ENCODE measurements at regions not wholly inside any gene's neighbourhood (a gene's known extent, or its start where the extent isn't known, plus 50 kb on each side); places are given as distances from the start of the nearest gene placed in this dataset.

DNA sequence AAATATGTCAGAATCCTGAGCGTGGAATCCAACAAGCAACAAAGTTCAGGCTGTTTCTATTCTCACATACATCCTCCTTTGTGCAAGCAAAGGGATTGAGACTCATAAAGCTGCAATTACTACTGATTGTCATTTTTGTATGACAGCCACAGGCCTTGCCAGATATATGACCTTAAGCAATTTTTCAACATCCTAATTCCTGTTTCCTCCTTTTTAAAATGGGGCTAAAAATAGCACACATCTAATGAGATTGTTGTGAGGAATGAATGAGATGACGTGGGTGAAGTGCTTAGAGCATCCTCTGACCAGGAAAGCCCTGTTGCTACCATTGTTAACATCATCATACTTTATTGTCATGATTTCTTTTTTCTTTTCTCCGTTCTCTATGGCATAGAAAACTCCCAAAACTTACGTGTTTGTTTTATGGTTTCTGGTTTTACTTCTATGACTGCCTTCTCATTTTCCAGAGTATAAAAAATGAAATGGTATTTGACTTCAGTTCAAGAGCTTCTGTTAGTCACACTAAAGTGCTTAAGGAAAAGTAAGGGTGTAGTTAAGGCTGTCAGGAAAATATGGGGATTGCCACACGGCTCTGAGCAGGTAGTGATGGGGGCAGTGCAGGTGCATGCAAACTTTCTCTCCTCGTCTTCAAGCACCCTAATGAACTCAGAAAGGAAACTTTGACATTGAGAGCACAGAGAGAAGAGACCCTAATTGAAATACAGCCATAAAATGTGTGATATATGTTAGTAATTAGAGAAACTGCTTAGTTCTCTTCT lies 590.6 kb upstream of the NETO1 start:
- Histone ChIP-seq H2AFZ (no peak overlapping the region), H3F3A (replicated peaks; ENCODE audit: low read depth) (no peaks in the 10 kb centered on the region), H3K79me2 (replicated peaks; ENCODE audit: insufficient read depth) (no peaks in the 10 kb centered on the region), H3K9me2 (ENCODE audit: insufficient read depth) (no peaks in the 10 kb centered on the region), H3K4me1 (ENCODE audit: insufficient read depth) (no peaks in the 10 kb centered on the region), H4K20me1 (replicated peaks; ENCODE audit: insufficient read depth) (no peaks in the 10 kb centered on the region), H3K4me3 (no peak overlapping the region), H3K36me3 (ENCODE audit: insufficient read depth) (no peaks in the 10 kb centered on the region), H3K4me2 (no peak overlapping the region), H3K27me3 (ENCODE audit: insufficient read depth) (no peaks in the 10 kb centered on the region), H3K27ac (ENCODE audit: low read depth) (no peak overlapping the region)
- Mint-ChIP-seq H3K4me1 (no peaks in the 10 kb centered on the region), H3K4me3 (no peak overlapping the region), H3K36me3 (ENCODE audit: low read depth) (no peaks in the 10 kb centered on the region), H3K9me3 (no peaks in the 10 kb centered on the region), H3K27me3 (ENCODE audit: insufficient read depth, low read depth, poor library complexity) (no peaks in the 10 kb centered on the region), H3K27ac (no peak overlapping the region)
- ATAC-seq (no peak), DNase-seq (ENCODE audit: low spot score) (no peak)
- TF ChIP-seq EZH2phosphoT487 (IDR thresholded peaks at IDR 0.05; ENCODE audit: unreplicated experiment), result no peak
- TF ChIP-seq REST (IDR thresholded peaks at IDR 0.05; ENCODE audit: unreplicated experiment), result no peak
- TF ChIP-seq NANOG (IDR thresholded peaks at IDR 0.05; ENCODE audit: borderline replicate concordance), result no peak
- no peak for TF ChIP-seq EZH2 (IDR thresholded peaks at IDR 0.05; ENCODE audit: low read depth, unreplicated experiment)
- TF ChIP-seq JUNB (IDR thresholded peaks at IDR 0.05; ENCODE audit: unreplicated experiment), result no peak
- TF ChIP-seq STAT1 (IDR thresholded peaks at IDR 0.05; ENCODE audit: unreplicated experiment), result no peak
- TF ChIP-seq, protein P1, sequence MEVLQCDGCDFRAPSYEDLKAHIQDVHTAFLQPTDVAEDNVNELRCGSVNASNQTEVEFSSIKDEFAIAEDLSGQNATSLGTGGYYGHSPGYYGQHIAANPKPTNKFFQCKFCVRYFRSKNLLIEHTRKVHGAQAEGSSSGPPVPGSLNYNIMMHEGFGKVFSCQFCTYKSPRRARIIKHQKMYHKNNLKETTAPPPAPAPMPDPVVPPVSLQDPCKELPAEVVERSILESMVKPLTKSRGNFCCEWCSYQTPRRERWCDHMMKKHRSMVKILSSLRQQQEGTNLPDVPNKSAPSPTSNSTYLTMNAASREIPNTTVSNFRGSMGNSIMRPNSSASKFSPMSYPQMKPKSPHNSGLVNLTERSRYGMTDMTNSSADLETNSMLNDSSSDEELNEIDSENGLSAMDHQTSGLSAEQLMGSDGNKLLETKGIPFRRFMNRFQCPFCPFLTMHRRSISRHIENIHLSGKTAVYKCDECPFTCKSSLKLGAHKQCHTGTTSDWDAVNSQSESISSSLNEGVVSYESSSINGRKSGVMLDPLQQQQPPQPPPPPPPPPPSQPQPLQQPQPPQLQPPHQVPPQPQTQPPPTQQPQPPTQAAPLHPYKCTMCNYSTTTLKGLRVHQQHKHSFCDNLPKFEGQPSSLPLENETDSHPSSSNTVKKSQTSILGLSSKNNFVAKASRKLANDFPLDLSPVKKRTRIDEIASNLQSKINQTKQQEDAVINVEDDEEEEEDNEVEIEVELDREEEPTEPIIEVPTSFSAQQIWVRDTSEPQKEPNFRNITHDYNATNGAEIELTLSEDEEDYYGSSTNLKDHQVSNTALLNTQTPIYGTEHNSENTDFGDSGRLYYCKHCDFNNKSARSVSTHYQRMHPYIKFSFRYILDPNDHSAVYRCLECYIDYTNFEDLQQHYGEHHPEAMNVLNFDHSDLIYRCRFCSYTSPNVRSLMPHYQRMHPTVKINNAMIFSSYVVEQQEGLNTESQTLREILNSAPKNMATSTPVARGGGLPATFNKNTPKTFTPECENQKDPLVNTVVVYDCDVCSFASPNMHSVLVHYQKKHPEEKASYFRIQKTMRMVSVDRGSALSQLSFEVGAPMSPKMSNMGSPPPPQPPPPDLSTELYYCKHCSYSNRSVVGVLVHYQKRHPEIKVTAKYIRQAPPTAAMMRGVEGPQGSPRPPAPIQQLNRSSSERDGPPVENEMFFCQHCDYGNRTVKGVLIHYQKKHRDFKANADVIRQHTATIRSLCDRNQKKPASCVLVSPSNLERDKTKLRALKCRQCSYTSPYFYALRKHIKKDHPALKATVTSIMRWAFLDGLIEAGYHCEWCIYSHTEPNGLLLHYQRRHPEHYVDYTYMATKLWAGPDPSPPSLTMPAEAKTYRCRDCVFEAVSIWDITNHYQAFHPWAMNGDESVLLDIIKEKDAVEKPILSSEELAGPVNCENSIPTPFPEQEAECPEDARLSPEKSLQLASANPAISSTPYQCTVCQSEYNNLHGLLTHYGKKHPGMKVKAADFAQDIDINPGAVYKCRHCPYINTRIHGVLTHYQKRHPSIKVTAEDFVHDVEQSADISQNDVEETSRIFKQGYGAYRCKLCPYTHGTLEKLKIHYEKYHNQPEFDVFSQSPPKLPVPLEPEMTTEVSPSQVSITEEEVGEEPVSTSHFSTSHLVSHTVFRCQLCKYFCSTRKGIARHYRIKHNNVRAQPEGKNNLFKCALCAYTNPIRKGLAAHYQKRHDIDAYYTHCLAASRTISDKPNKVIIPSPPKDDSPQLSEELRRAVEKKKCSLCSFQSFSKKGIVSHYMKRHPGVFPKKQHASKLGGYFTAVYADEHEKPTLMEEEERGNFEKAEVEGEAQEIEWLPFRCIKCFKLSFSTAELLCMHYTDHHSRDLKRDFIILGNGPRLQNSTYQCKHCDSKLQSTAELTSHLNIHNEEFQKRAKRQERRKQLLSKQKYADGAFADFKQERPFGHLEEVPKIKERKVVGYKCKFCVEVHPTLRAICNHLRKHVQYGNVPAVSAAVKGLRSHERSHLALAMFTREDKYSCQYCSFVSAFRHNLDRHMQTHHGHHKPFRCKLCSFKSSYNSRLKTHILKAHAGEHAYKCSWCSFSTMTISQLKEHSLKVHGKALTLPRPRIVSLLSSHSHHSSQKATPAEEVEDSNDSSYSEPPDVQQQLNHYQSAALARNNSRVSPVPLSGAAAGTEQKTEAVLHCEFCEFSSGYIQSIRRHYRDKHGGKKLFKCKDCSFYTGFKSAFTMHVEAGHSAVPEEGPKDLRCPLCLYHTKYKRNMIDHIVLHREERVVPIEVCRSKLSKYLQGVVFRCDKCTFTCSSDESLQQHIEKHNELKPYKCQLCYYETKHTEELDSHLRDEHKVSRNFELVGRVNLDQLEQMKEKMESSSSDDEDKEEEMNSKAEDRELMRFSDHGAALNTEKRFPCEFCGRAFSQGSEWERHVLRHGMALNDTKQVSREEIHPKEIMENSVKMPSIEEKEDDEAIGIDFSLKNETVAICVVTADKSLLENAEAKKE (CRISPR knock-in tag; IDR thresholded peaks at IDR 0.05), result no peak
- TF ChIP-seq POLR2AphosphoS5 (IDR thresholded peaks at IDR 0.05; ENCODE audit: low read depth), result no peak
- no peak for TF ChIP-seq CTCF (conservative IDR thresholded peaks at IDR 0.05; ENCODE audit: low read depth in 2 of 2)
- no peak for TF ChIP-seq ZNF331 (CRISPR knock-in tag; IDR thresholded peaks at IDR 0.05; ENCODE audit: low read depth)
- no peak for TF ChIP-seq ZNF114 (CRISPR knock-in tag; IDR thresholded peaks at IDR 0.05)
- TF ChIP-seq, protein P2, sequence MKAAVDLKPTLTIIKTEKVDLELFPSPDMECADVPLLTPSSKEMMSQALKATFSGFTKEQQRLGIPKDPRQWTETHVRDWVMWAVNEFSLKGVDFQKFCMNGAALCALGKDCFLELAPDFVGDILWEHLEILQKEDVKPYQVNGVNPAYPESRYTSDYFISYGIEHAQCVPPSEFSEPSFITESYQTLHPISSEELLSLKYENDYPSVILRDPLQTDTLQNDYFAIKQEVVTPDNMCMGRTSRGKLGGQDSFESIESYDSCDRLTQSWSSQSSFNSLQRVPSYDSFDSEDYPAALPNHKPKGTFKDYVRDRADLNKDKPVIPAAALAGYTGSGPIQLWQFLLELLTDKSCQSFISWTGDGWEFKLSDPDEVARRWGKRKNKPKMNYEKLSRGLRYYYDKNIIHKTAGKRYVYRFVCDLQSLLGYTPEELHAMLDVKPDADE (IDR thresholded peaks at IDR 0.05), result no peak
- no peak for TF ChIP-seq CREB1 (CRISPR knock-in tag; IDR thresholded peaks at IDR 0.05; ENCODE audit: low read depth)

All from GM23338 (cell line).